ENCODE measurements at regions not wholly inside any gene's neighbourhood (a gene's known extent, or its start where the extent isn't known, plus 50 kb on each side); places are given as distances from the start of the nearest gene placed in this dataset.

- Histone ChIP-seq H4K5ac (ENCODE audit: low read depth, low read length) (no peak overlapping the region), H3K4me1 (ENCODE audit: control insufficient read depth, insufficient read depth, low read length) (no peaks in the 10 kb centered on the region), H3K27ac (ENCODE audit: insufficient read depth, low read length) (no peak overlapping the region), H3K18ac (ENCODE audit: low read depth, low read length) (no peak overlapping the region), H2AK5ac (ENCODE audit: low read depth, low read length) (no peak overlapping the region), H3K79me1 (ENCODE audit: low read depth in 1 of 2, low read length in 2 of 2) (no peaks in the 10 kb centered on the region), H4K91ac (ENCODE audit: insufficient read depth, low read depth, low read length) (no peak overlapping the region), H4K8ac (ENCODE audit: low read depth in 2 of 2, low read length in 2 of 2) (no peak overlapping the region), H3K4ac (ENCODE audit: low read depth, low read length) (no peak overlapping the region), H2AK9ac (replicated peaks; ENCODE audit: low read depth, low read length, poor library complexity) (no peak overlapping the region), H2BK120ac (ENCODE audit: low read depth, low read length) (no peak overlapping the region), H3K14ac (replicated peaks; ENCODE audit: low read depth, low read length) (no peak overlapping the region), H3K23ac (ENCODE audit: low read depth, low read length) (no peak overlapping the region), H3K9ac (ENCODE audit: low read depth, low read length) (no peak overlapping the region), H2BK5ac (ENCODE audit: low read depth, low read length, poor library complexity, severe bottlenecking) (no peak overlapping the region), H3K9me3 (ENCODE audit: control insufficient read depth, insufficient read depth, low read length) (no peaks in the 10 kb centered on the region), H2BK20ac (ENCODE audit: low read depth, low read length) (no peak overlapping the region), H3K36me3 (ENCODE audit: control insufficient read depth, insufficient read depth, low read length) (no peaks in the 10 kb centered on the region), H2AFZ (replicated peaks; ENCODE audit: low read length, poor library complexity) (no peak overlapping the region), H3K4me2 (ENCODE audit: low read depth, low read length) (no peak overlapping the region), H2BK15ac (ENCODE audit: low read depth, low read length) (no peak overlapping the region), H3K27me3 (ENCODE audit: control insufficient read depth, insufficient read depth, low read length) (no peaks in the 10 kb centered on the region), H4K20me1 (ENCODE audit: insufficient read depth, low read length) (no peaks in the 10 kb centered on the region), H3K4me3 (ENCODE audit: insufficient read depth, low read depth, low read length) (no peak overlapping the region), H3K56ac (ENCODE audit: extremely low read depth, insufficient read depth, low read length) (no peak overlapping the region), H3K9me1 (ENCODE audit: insufficient read depth, low read length) (no peaks in the 10 kb centered on the region)
- ChIA-PET CTCF (no interaction called here), POLR2A (ENCODE audit: unreplicated experiment) (no interaction called here)
- WGBS, 2 experiments (ENCODE audit: extremely low coverage in 2 of 2, insufficient read length in 1 of 2) = no CpG with 5 or more reads among the region's 3 CpGs
- dilution Hi-C loops (cut with HindIII; ENCODE audit: low sequenced_read_pairs, unreplicated experiment) = no loop called here
- TF ChIP-seq RCOR1 (IDR thresholded peaks at IDR 0.05; ENCODE audit: insufficient replicate concordance, low read length) (no peak), MAFK (IDR thresholded peaks at IDR 0.05; ENCODE audit: low read depth, low read length) (no peak), FOS (IDR thresholded peaks at IDR 0.05; ENCODE audit: low read depth, low read length) (no peak)
- intact Hi-C loops (cut with micrococcal nuclease) = no loop called here
- DNase-seq = no peak
- in situ Hi-C loops (cut with MboI; ENCODE audit: low sequenced_read_pairs) = no loop called here
- BruUV-seq (replicated peaks) = no TSS peak
- ATAC-seq (ENCODE audit: low read depth) = no peak
Observed at GRCh38 chr1:65491472-65491871, 71.0 kb downstream of the LEPR start.
